Mesenchymal stem cell (in vitro differentiated cells and primary cell): ENCODE measurements at regions not wholly inside any gene's neighbourhood (a gene's known extent, or its start where the extent isn't known, plus 50 kb on each side); places are given as distances from the start of the nearest gene placed in this dataset.

Experiments
- DNase-seq: peaks from one replicate; pipeline ENCODE4 v3.0.0-alpha.2; 2013
- H2AFZ ChIP-seq: one replicate; pipeline ENCODE4 v1.6.1; 2013; ENCODE audit warnings: low read depth, mild to moderate bottlenecking, control low read depth, inconsistent platforms, low read length, moderate library complexity
- H2AK5ac ChIP-seq: 2 replicates; pipeline ENCODE4 v1.6.1; 2013; ENCODE audit warnings: low read length, moderate library complexity, mild to moderate bottlenecking, inconsistent platforms; ENCODE audit not compliant: severe bottlenecking
- H2BK120ac ChIP-seq: one replicate; pipeline ENCODE4 v1.6.1; 2013; ENCODE audit warnings: low read depth, mild to moderate bottlenecking, inconsistent platforms, low read length, moderate library complexity
- H2BK12ac ChIP-seq, 2 experiments: one replicate each; pipeline ENCODE4 v1.6.1; 2013; ENCODE audit warnings: inconsistent platforms in 2 of 2, low read length in 2 of 2, mild to moderate bottlenecking in 2 of 2, moderate library complexity in 2 of 2, control low read depth in 1 of 2
- H2BK15ac ChIP-seq: one replicate; pipeline ENCODE4 v1.6.1; 2013; ENCODE audit warnings: mild to moderate bottlenecking, low read depth, inconsistent platforms; ENCODE audit not compliant: poor library complexity, severe bottlenecking
- H2BK5ac ChIP-seq: 2 replicates; pipeline ENCODE4 v1.6.1; 2013; ENCODE audit warnings: low read depth, mild to moderate bottlenecking, low read length, control low read depth, inconsistent platforms; ENCODE audit not compliant: poor library complexity, severe bottlenecking
- H3K14ac ChIP-seq, 2 experiments: one replicate each; pipeline ENCODE4 v1.6.1; 2013; ENCODE audit warnings: inconsistent platforms in 2 of 2, low read length in 2 of 2, control low read depth in 1 of 2, mild to moderate bottlenecking in 1 of 2, moderate library complexity in 1 of 2
- H3K18ac ChIP-seq, 2 experiments: one replicate each; pipeline ENCODE4 v1.6.1; 2013; ENCODE audit warnings: inconsistent platforms in 2 of 2, low read length in 2 of 2, control low read depth in 1 of 2, low read depth in 1 of 2, mild to moderate bottlenecking in 1 of 2
- H3K23ac ChIP-seq, 2 experiments: one replicate each; pipeline ENCODE4 v1.6.1; 2013; ENCODE audit warnings: inconsistent platforms in 2 of 2, low read length in 2 of 2, mild to moderate bottlenecking in 2 of 2, moderate library complexity in 2 of 2, control low read depth in 1 of 2
- H3K27ac ChIP-seq: 2 replicates; pipeline ENCODE4 v1.5.1; 2013; ENCODE audit warnings: mild to moderate bottlenecking, moderate library complexity, low read length, control low read depth, inconsistent platforms; ENCODE audit not compliant: poor library complexity, severe bottlenecking
- H3K27me3 ChIP-seq, 2 experiments: 2 replicates each; pipeline versions ENCODE4 v1.6.1 to v1.7.0; 2013; ENCODE audit warnings: low read length in 2 of 2, mild to moderate bottlenecking in 2 of 2, moderate library complexity in 2 of 2, control low read depth in 1 of 2, inconsistent platforms in 1 of 2; ENCODE audit not compliant: control insufficient read depth in 1 of 2, insufficient read depth in 1 of 2
- H3K36me3 ChIP-seq, 2 experiments: 2 replicates each; pipeline versions ENCODE4 v1.6.1 to v1.7.0; 2013; ENCODE audit warnings: low read length in 2 of 2, control low read depth in 1 of 2, inconsistent platforms in 1 of 2, low read depth in 1 of 2, mild to moderate bottlenecking in 1 of 2; ENCODE audit not compliant: insufficient read depth in 2 of 2, control insufficient read depth in 1 of 2
- H3K4ac ChIP-seq, 2 experiments: one replicate each; pipeline ENCODE4 v1.6.1; 2013; ENCODE audit warnings: inconsistent platforms in 2 of 2, low read length in 2 of 2, mild to moderate bottlenecking in 2 of 2, moderate library complexity in 2 of 2, control low read depth in 1 of 2, low read depth in 1 of 2
- H3K4me1 ChIP-seq: 2 replicates; pipeline ENCODE4 v1.6.1; 2013; ENCODE audit warnings: low read depth, low read length, control low read depth; ENCODE audit not compliant: control insufficient read depth, insufficient read depth
- H3K4me2 ChIP-seq: 2 replicates; pipeline ENCODE4 v1.6.1; 2013; ENCODE audit warnings: low read length, mild to moderate bottlenecking, inconsistent platforms; ENCODE audit not compliant: poor library complexity, severe bottlenecking
- H3K4me3 ChIP-seq, 2 experiments: 2 replicates each; pipeline versions ENCODE4 v1.5.1 to v1.7.0; 2013; ENCODE audit warnings: low read length in 2 of 2, mild to moderate bottlenecking in 2 of 2, control low read depth in 1 of 2, low read depth in 1 of 2; ENCODE audit not compliant: insufficient read depth in 1 of 2
- H3K79me1 ChIP-seq: replicated peaks from 2 replicates; pipeline ENCODE4 v1.6.1; 2013; ENCODE audit warnings: mild to moderate bottlenecking, control low read depth, low read length, inconsistent platforms; ENCODE audit not compliant: poor library complexity, severe bottlenecking
- H3K9ac ChIP-seq: 2 replicates; pipeline ENCODE4 v1.7.0; 2013; ENCODE audit warnings: mild to moderate bottlenecking, low read length, moderate library complexity
- H3K9me3 ChIP-seq: 2 replicates; pipeline ENCODE4 v1.7.0; 2013; ENCODE audit warnings: mild to moderate bottlenecking, low read length; ENCODE audit not compliant: control insufficient read depth
- H4K8ac ChIP-seq: one replicate; pipeline ENCODE4 v1.6.1; 2013; ENCODE audit warnings: inconsistent platforms, mild to moderate bottlenecking, low read length, moderate library complexity
- H4K91ac ChIP-seq: one replicate; pipeline ENCODE4 v1.6.1; 2013; ENCODE audit warnings: mild to moderate bottlenecking, low read length, inconsistent platforms
- WGBS: methylation state at CpG from one replicate; pipeline ENCODE4 v1.1.7; 2013; ENCODE audit warnings: mixed read lengths; 5-methylcytosine and 5-hydroxymethylcytosine counted together

- Histone ChIP-seq H3K9me3 (no peaks in the 10 kb centered on the region), H3K79me1 (no peaks in the 10 kb centered on the region), H3K23ac (peak overlapping the region in 1 of 2 experiments; percentile 55), H4K91ac (no peak overlapping the region), H4K8ac (no peak overlapping the region), H2AFZ (no peak overlapping the region), H3K14ac (no peak overlapping the region), H3K36me3 (no peaks in the 10 kb centered on the region), H3K4me2 (no peak overlapping the region), H3K18ac (no peak overlapping the region), H2BK120ac (no peak overlapping the region), H3K9ac (no peak overlapping the region), H2BK15ac (no peak overlapping the region), H3K4ac (no peak overlapping the region), H2BK5ac (no peak overlapping the region), H3K27ac (no peak overlapping the region), H2AK5ac (no peak overlapping the region), H3K27me3 (no peaks in the 10 kb centered on the region), H3K4me3 (no peak overlapping the region), H3K4me1 (no peaks in the 10 kb centered on the region), H2BK12ac (no peak overlapping the region)
- peak; percentile 57 for DNase-seq
- 100% methylated on average over 1 of the region's 1 CpG for WGBS
Measured at GRCh38 chr13:47831265-47831664, 169.8 kb downstream of the SUCLA2 start.

- no peak overlapping the region for H3K18ac ChIP-seq
- H3K79me1 ChIP-seq = no peaks in the 10 kb centered on the region
- H2AK5ac ChIP-seq = no peak overlapping the region
- DNase-seq = peak; percentile 60
- 85% methylated on average over 1 of the region's 1 CpG for WGBS
- no peaks in the 10 kb centered on the region for H3K4me1 ChIP-seq
- no peak overlapping the region for H3K23ac ChIP-seq
- no peak overlapping the region for H3K4me2 ChIP-seq
- no peak overlapping the region for H3K9ac ChIP-seq
- H3K4ac ChIP-seq = no peak overlapping the region
- no peak overlapping the region for H2AFZ ChIP-seq
- H3K4me3 ChIP-seq = no peak overlapping the region
- H4K91ac ChIP-seq = no peak overlapping the region
- H4K8ac ChIP-seq = no peak overlapping the region
- H2BK5ac ChIP-seq = no peak overlapping the region
- H2BK12ac ChIP-seq = no peak overlapping the region
- H3K9me3 ChIP-seq = no peaks in the 10 kb centered on the region
- H3K27ac ChIP-seq = no peak overlapping the region
- no peak overlapping the region for H2BK120ac ChIP-seq
- H3K36me3 ChIP-seq = no peaks in the 10 kb centered on the region
- H3K27me3 ChIP-seq = no peaks in the 10 kb centered on the region
- H3K14ac ChIP-seq = no peak overlapping the region
- H2BK15ac ChIP-seq = no peak overlapping the region
Measured at GRCh38 chr13:47829690-47830089, 171.4 kb downstream of the SUCLA2 start.

- WGBS = 69% methylated on average over 2 of the region's 2 CpGs
Measured at GRCh38 chr13:47826471-47826870, 174.6 kb downstream of the SUCLA2 start.

GRCh38 chr13:47822036-47822435 is 179.0 kb downstream of the SUCLA2 start:
- no peak overlapping the region for H3K23ac ChIP-seq
- H4K8ac ChIP-seq = no peak overlapping the region
- no peaks in the 10 kb centered on the region for H3K36me3 ChIP-seq
- H3K9me3 ChIP-seq = no peaks in the 10 kb centered on the region
- H2BK5ac ChIP-seq = no peak overlapping the region
- H3K4me2 ChIP-seq = no peak overlapping the region
- no peak overlapping the region for H2AFZ ChIP-seq
- H3K27me3 ChIP-seq = peaks cover 0 to 7% of the 10 kb centered on the region in 2 experiments
- no peak overlapping the region for H2BK12ac ChIP-seq
- H3K27ac ChIP-seq = no peak overlapping the region
- no peak overlapping the region for H3K4ac ChIP-seq
- no peak for DNase-seq
- no peaks in the 10 kb centered on the region for H3K4me1 ChIP-seq
- no peak overlapping the region for H2BK15ac ChIP-seq
- H4K91ac ChIP-seq = no peak overlapping the region
- H2AK5ac ChIP-seq = no peak overlapping the region
- no peak overlapping the region for H3K4me3 ChIP-seq
- H3K18ac ChIP-seq = no peak overlapping the region
- no peaks in the 10 kb centered on the region for H3K79me1 ChIP-seq
- no peak overlapping the region for H3K14ac ChIP-seq
- H2BK120ac ChIP-seq = no peak overlapping the region
- 90% methylated on average over 4 of the region's 4 CpGs for WGBS
- H3K9ac ChIP-seq = no peak overlapping the region

More at GRCh38 chr13:47826471-47826870, 174.6 kb downstream of the SUCLA2 start:
- peak; percentile 66 for DNase-seq
- Histone ChIP-seq H3K4me3 (no peak overlapping the region), H4K91ac (no peak overlapping the region), H3K27me3 (peaks cover 0 to 7% of the 10 kb centered on the region in 2 experiments), H3K27ac (no peak overlapping the region), H4K8ac (no peak overlapping the region), H2AFZ (no peak overlapping the region), H3K36me3 (no peaks in the 10 kb centered on the region), H2AK5ac (no peak overlapping the region), H3K4me1 (no peaks in the 10 kb centered on the region), H2BK15ac (no peak overlapping the region), H3K9me3 (no peaks in the 10 kb centered on the region), H2BK5ac (no peak overlapping the region), H3K4ac (no peak overlapping the region), H3K18ac (no peak overlapping the region), H3K23ac (no peak overlapping the region), H3K14ac (no peak overlapping the region), H3K4me2 (no peak overlapping the region), H2BK120ac (no peak overlapping the region), H3K9ac (no peak overlapping the region), H2BK12ac (no peak overlapping the region), H3K79me1 (no peaks in the 10 kb centered on the region)
